CD4-positive, alpha-beta T cell (primary cell): ENCODE measurements at regions not wholly inside any gene's neighbourhood (a gene's known extent, or its start where the extent isn't known, plus 50 kb on each side); places are given as distances from the start of the nearest gene placed in this dataset.

Experiments used
- ATAC-seq: fragments of 200-7000 bp; cut with Tn5 transposase; one replicate; pipeline ENCODE4 v1.10.0; 2022; ENCODE audit warnings: mild to moderate bottlenecking; ENCODE audit not compliant: poor library complexity
- CTCF ChIA-PET: fragments of 350-600 bp; sonication (Branson Sonifier 250); formaldehyde crosslinking; loops from one replicate; lab custom pipeline; 2021; ENCODE audit warnings: antibody characterized with exemption, inconsistent platforms; lab: Charles Lee
- POLR2A ChIA-PET: fragments of 350-600 bp; sonication (Branson Sonifier 250); formaldehyde crosslinking; loops from one replicate; lab custom pipeline; 2021; ENCODE audit warnings: antibody characterized with exemption, inconsistent platforms; lab: Charles Lee
- DNase-seq, 14 experiments: peaks; one replicate each; pipeline ENCODE4 v3.0.0-alpha.2; 2013 to 2020; ENCODE audit warnings: mixed read lengths in 2 of 14
- H3K27ac ChIP-seq, 2 donors: one replicate each; pipeline versions ENCODE4 v1.5.1 to v1.7.0; 2013; ENCODE audit warnings: low read length in 2 of 2, low read depth in 1 of 2, mild to moderate bottlenecking in 1 of 2
- H3K27me3 ChIP-seq, 2 experiments: 1 replicate in 1 of 2; 2 replicates in 1 of 2; pipeline versions ENCODE4 v1.6.1 to v1.7.0; 2013; ENCODE audit warnings: low read length in 2 of 2, control low read depth in 1 of 2, mild to moderate bottlenecking in 1 of 2, moderate library complexity in 1 of 2; ENCODE audit not compliant: insufficient read depth in 2 of 2, control insufficient read depth in 1 of 2
- H3K36me3 ChIP-seq: one replicate; pipeline ENCODE4 v1.6.1; 2013; ENCODE audit warnings: low read length, control low read depth; ENCODE audit not compliant: insufficient read depth
- H3K4me1 ChIP-seq: one replicate; pipeline ENCODE4 v1.6.1; 2013; ENCODE audit warnings: low read length, control low read depth; ENCODE audit not compliant: insufficient read depth
- H3K4me3 ChIP-seq: one replicate; pipeline ENCODE4 v1.5.1; 2013; ENCODE audit warnings: mild to moderate bottlenecking, low read length, moderate library complexity
- H3K9me3 ChIP-seq, 2 experiments: 1 replicate in 1 of 2; 2 replicates in 1 of 2; pipeline versions ENCODE4 v1.6.1 to v1.7.0; 2013; ENCODE audit warnings: low read length in 2 of 2, mild to moderate bottlenecking in 2 of 2, control low read depth in 1 of 2, moderate library complexity in 1 of 2; ENCODE audit not compliant: control insufficient read depth in 1 of 2, insufficient read depth in 1 of 2
- H3K27ac Mint-ChIP-seq: one replicate; pipeline ENCODE4 v1.8.0; 2020; ENCODE audit warnings: mixed read lengths
- H3K27me3 Mint-ChIP-seq: one replicate; pipeline ENCODE4 v1.8.0; 2021; ENCODE audit warnings: mixed read lengths
- H3K36me3 Mint-ChIP-seq: one replicate; pipeline ENCODE4 v1.8.0; 2021; ENCODE audit warnings: low read depth, mixed read lengths
- H3K4me1 Mint-ChIP-seq: one replicate; pipeline ENCODE4 v1.8.0; 2021; ENCODE audit warnings: low read depth, mixed read lengths
- H3K4me3 Mint-ChIP-seq: one replicate; pipeline ENCODE4 v1.8.0; 2020; ENCODE audit warnings: mild to moderate bottlenecking, mixed read lengths
- H3K9me3 Mint-ChIP-seq: one replicate; pipeline ENCODE4 v1.8.0; 2020; ENCODE audit warnings: mixed read lengths
- intact Hi-C, 2 experiments: fragments of 100-400 bp; cut with DNase I in 1 of 2; cut with micrococcal nuclease in 1 of 2; formaldehyde crosslinking; loops; one replicate each; pipeline versions ENCODE4 v1.15.1 to v1.9.0; 2023 to 2025; cut with DNase I, micrococcal nuclease
- TF ChIP-seq, protein P1 (sequence below): fragments of 200-600 bp; IDR thresholded peaks from one replicate; pipeline ENCODE4 v1.8.0; 2022; ENCODE audit warnings: antibody characterized with exemption, mild to moderate bottlenecking

DNA sequence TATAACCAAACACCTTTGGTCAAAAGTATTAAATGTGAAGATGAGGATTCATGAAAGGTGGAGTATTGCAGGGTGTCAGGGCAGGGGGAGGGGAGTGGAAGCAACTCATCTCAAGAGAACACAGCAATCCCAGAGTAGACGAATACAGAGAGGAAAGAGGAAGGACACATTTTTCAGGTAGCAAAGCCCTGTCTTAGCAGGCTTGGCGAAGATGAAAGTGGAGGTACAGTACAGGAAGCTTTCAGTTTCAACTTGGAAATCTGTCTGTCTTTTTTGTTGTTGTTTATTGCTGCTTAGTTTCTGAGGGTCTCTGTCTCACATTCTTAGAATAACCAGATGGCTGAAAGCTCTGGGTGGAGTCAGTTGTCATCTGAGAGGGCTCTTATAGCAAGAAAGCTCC lies 80.8 kb upstream of the GPR149 start:
- Histone ChIP-seq H3K9me3 (no peaks in the 10 kb centered on the region), H3K27me3 (no peaks in the 10 kb centered on the region), H3K27ac (no peak overlapping the region), H3K4me1 (no peaks in the 10 kb centered on the region), H3K4me3 (no peak overlapping the region), H3K36me3 (no peaks in the 10 kb centered on the region)
- POLR2A ChIA-PET: no interaction called here
- TF ChIP-seq, protein P1, sequence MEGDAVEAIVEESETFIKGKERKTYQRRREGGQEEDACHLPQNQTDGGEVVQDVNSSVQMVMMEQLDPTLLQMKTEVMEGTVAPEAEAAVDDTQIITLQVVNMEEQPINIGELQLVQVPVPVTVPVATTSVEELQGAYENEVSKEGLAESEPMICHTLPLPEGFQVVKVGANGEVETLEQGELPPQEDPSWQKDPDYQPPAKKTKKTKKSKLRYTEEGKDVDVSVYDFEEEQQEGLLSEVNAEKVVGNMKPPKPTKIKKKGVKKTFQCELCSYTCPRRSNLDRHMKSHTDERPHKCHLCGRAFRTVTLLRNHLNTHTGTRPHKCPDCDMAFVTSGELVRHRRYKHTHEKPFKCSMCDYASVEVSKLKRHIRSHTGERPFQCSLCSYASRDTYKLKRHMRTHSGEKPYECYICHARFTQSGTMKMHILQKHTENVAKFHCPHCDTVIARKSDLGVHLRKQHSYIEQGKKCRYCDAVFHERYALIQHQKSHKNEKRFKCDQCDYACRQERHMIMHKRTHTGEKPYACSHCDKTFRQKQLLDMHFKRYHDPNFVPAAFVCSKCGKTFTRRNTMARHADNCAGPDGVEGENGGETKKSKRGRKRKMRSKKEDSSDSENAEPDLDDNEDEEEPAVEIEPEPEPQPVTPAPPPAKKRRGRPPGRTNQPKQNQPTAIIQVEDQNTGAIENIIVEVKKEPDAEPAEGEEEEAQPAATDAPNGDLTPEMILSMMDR: no peak
- intact Hi-C loops: no loop called here
- no peak overlapping the region for H3K27ac Mint-ChIP-seq
- DNase-seq: no peak
- H3K36me3 Mint-ChIP-seq: no peaks in the 10 kb centered on the region
- CTCF ChIA-PET: no interaction called here
- ATAC-seq: no peak
- no peaks in the 10 kb centered on the region for H3K27me3 Mint-ChIP-seq
- peaks cover 3% of the 10 kb centered on the region for H3K9me3 Mint-ChIP-seq
- H3K4me3 Mint-ChIP-seq: no peak overlapping the region
- H3K4me1 Mint-ChIP-seq: no peaks in the 10 kb centered on the region

DNA sequence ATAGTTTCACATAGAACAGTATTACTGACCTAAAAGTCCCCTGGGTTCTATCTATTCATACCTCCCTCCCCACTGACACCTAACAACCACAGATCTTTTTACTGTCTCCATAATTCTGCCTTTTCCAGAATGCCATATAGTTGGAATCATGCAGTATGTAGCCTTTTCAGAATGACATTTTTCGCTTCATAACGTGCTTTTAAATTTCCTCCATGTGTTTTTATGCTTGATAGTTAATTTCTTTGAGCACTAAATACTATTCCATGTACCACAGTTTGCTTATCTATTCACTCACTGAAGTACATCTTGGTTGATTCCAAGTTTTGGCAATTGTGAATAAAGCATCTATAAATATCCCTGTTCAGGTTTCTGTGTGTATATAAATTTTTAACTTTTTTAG lies 77.7 kb upstream of the GPR149 start:
- CTCF ChIA-PET: no interaction called here
- H3K27ac ChIP-seq: no peak overlapping the region
- Mint-ChIP-seq H3K27ac (no peak overlapping the region), H3K27me3 (no peaks in the 10 kb centered on the region), H3K4me1 (no peaks in the 10 kb centered on the region), H3K9me3 (peaks cover 3% of the 10 kb centered on the region), H3K36me3 (no peaks in the 10 kb centered on the region), H3K4me3 (no peak overlapping the region)
- ATAC-seq (no peak), DNase-seq (no peak)
- no peaks in the 10 kb centered on the region for H3K4me1 ChIP-seq
- TF ChIP-seq, protein P1: no peak
- no peaks in the 10 kb centered on the region for H3K36me3 ChIP-seq
- POLR2A ChIA-PET: no interaction called here
- intact Hi-C loops: no loop called here
- no peak overlapping the region for H3K4me3 ChIP-seq
- no peaks in the 10 kb centered on the region for H3K27me3 ChIP-seq
- no peaks in the 10 kb centered on the region for H3K9me3 ChIP-seq

DNA sequence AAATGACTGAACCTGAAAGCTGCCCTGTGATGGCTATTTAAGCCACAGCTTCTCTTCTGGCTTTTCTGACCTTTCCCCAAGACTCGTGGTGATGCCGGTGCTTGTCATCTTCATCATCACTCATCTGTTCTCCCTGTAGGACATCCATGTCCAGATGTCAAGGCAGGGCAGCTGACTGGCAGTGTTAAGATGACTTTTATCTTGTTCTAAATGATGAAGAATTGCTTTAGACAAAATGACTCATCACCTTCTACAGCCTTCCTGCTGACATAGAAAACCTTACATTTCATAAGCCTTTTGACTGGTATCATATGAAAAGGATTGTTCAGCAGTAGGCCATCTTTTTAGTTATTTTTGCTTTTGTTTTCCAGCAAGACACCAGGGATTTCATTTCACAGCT lies 67.0 kb upstream of the GPR149 start:
- intact Hi-C loops: no loop called here

More for the DNA sequence above, 67.0 kb upstream of the GPR149 start:
- Histone ChIP-seq H3K9me3 (no peaks in the 10 kb centered on the region), H3K27ac (no peak overlapping the region), H3K27me3 (no peaks in the 10 kb centered on the region), H3K4me3 (no peak overlapping the region), H3K4me1 (no peaks in the 10 kb centered on the region), H3K36me3 (no peaks in the 10 kb centered on the region)
- ChIA-PET CTCF (no interaction called here), POLR2A (no interaction called here)
- Mint-ChIP-seq H3K4me3 (no peak overlapping the region), H3K27ac (no peak overlapping the region), H3K27me3 (no peaks in the 10 kb centered on the region), H3K36me3 (no peaks in the 10 kb centered on the region), H3K4me1 (no peaks in the 10 kb centered on the region), H3K9me3 (no peaks in the 10 kb centered on the region)
- ATAC-seq (no peak), DNase-seq (no peak)
- TF ChIP-seq, protein P1: no peak
